ENCODE measurements at regions not wholly inside any gene's neighbourhood (a gene's known extent, or its start where the extent isn't known, plus 50 kb on each side); places are given as distances from the start of the nearest gene placed in this dataset.
"Not testable (repeated sequence)": the region's sequence is repeated elsewhere in the genome, so short reads cannot be mapped to it uniquely, and the experiment has no call there.

DNA sequence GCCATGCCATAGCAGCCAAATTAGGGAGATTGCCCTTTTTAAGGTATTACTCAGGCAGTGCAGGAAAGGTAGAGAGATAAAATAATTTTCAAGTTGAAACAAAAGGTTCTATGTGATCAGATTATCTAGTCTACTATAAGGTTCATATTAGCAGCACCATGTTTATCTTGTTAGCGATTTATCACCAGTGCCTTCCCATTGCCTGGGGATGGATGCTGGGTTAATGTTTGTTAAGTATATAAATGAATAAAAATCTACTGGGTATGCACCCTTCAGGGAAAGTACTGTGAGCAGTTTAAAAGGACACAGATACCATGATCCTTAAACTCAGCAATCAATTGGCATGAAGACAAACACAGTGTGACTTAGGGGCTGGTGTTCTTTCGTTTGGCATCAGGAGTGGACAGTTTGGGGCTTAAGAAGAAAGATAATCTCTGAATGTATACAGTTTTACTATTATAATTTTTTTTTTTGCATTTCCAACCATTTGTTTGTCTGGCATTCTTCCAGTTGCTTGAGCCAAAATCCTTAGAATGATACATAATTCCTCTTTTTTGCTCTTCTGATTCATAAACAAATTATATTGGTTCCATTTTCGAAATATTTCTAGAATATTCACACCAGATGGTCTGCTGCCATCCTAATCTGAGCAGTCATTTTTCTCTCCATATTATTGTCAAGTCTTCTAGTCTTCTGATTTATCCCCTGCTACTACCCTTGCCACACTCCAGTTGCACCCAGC lies 512.8 kb upstream of the SLC8A1 start:
- no peak for DNase-seq

DNA sequence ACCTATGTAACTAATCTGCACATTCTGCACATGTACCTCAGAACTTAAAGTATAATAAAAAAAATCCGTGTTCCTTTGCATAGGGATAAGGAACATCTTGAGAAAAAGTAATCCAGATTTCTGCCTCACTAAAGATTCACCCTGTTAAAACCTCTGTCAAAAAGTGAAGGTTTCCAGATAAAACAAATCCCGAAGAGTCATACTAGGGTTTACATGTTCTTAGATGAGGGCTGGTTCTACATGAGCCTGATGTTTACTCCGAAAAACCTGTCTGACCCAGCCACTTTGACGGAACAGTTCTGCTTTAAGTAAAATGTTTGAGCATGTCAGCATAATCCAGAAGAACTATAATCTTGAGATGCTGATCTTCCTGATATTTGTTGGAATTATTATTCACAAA lies 515.6 kb upstream of the SLC8A1 start:
- DNase-seq, result no peak

DNA sequence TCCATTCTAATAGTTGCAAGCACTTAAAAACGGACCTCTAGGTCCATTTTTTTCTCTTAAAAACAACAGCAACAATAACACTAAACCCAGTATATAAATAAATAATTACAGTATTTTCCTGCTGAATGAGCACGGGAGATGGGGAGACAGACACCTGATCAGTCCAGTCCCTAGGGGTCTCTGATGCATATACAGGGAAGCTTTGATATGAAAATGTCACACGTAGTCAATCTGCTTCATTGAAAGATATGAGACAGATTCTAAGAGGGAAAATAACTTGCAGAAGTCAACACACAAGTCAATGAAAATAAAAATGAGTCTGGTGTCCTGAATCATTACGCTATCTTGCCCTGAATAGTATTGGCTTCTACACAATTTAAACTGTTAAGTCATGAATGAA lies 523.3 kb upstream of the SLC8A1 start:
- no peak for DNase-seq

DNA sequence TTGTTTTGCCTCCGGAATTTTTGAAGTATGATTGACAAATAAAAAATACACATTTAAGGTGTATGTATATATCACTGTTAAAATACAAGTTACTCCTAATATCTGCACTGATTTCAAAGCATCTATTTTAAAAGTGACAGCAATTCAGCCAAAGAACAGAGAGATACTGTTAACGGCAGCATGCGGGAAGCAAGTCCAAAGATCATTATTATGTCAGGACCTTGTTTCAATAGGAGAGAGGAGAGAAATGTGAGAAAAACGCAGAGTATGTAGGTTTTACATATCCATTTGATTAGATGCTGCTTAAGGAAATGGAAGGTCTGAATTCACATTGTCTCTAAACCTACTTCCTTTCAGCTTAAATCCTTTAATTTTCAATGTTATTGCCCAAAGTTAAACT lies 545.5 kb upstream of the SLC8A1 start:
- DNase-seq, result no peak

DNA sequence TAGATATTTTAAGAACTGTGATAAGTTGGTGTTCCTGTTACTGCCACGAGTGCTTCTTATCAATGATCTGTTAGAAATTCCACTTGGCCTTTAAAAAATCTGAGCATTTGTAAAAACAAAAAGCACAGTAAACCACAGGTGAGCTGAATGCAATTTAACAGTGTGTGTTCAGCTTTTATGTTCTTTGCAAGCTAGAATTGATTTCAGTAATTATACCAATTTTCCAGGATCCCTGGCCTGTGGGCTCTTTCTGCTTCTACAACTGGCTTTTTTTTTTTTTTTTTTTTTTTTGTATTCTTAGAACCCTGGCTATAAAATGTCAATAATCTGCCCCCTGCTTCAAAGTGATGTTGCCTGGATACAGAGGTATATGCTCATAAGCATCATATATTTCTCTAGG lies 548.5 kb upstream of the SLC8A1 start:
- no peak for DNase-seq

DNA sequence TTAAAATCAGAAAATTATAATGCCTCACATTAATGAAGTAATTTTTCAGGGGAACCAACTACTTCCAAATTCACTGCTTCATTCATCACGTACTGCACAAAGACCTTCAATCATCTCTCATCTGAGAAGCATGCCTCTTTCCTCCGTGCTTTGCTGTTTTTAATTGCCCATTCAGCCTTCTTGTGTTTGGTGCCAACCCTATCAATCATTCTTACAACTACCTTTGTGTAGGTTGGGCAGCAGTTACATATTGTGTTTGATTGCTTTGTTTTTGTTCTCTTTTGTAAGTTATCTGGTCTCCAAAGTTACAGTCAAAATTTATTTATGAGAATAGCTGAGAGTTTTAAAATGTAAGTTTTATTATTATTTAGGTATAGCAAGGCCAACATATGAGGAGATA lies 549.0 kb upstream of the SLC8A1 start:
- no peak for DNase-seq

DNA sequence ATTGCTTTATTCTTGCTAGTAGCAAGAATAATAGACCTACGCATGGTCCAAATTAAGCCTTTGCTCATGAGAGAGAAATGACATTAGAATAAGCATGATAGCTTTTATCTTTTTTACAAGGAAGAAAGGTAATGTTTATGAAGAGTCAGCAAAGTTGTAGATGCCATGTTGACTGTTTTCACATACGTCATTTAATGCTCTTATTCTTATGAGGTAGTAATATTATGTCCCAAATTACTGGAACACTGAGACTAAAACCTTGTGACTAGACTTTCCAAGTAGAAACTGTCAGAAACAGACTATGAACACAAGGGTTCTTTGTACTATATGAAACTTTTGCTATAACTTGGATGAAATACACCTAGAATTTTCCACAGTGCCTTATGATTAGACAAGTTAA lies 552.8 kb upstream of the SLC8A1 start:
- DNase-seq, result no peak

DNA sequence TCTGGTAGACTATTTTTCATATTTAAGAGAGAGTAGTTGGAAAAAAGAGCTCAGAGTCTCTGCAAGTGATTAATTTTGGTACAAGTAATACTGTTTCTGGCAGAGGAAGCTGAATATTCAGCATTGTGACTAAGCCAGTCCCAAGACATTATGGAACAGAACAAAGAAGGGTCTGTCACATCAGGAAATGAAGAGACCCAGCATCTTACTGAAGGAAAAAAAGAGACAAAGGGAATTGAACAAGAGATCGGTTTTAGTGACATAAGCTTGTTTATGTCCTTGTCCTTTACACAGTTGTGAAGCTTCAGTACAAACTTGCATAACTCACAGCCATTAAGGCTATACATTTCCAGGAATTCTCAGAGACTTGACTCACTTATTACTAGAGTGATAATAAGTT lies 568.5 kb upstream of the SLC8A1 start:
- no peak for DNase-seq

DNA sequence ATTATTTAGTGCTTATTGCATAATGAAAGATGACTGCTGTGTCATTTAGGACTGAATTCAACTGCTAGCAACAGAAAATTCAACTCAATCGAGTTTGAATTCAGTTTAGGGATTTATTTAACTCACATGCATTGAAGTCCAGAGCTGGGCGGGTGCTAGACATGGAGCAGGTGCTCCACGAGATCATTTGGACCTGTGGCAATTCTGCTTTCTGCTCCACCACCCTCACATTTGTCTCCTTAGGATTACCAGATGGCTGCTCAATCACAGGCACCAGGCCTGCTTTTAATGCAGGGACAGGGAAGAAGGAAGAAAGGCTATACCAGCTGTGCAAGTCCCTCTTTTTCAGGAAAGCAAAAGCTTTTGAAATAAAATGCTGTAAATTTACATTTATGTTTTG lies 572.9 kb upstream of the SLC8A1 start:
- DNase-seq, result no peak

DNA sequence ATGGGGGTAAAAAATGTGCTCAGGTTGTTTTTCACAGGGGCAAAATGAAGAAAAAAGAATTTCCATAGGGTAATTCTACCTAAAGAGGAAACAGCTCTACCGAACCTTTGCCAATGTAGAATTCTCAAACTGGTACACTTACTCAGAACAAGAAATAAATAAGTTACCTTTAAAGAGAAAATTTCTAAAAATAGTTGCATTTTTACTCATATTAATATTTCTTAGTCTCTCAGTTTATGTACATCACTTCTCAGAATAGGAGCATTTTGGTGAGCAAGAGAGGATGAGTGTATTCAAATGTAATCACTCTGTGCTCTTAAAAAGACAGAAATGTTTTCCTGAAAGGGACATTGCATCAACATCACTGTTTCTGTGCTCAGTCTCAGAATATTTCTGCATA lies 574.7 kb upstream of the SLC8A1 start:
- no peak for DNase-seq

DNA sequence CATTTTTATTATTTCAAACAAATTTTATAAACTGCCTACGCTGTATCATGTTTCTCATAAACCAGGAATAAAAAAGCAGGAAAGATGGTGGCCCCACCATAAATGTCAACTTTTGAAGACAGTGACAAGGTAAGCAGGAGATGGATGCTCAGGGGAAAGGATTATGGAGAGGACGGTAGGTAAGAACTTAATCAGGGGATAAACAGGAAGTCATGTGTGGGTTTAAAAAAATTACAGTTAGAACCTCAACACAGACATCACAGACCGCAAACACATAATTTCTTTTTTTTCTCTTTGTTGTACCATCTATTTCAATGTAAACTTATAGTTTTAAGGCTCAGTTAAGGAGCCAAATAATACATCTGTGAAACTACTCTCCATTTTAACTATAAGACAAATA lies 575.2 kb upstream of the SLC8A1 start:
- DNase-seq, result no peak

DNA sequence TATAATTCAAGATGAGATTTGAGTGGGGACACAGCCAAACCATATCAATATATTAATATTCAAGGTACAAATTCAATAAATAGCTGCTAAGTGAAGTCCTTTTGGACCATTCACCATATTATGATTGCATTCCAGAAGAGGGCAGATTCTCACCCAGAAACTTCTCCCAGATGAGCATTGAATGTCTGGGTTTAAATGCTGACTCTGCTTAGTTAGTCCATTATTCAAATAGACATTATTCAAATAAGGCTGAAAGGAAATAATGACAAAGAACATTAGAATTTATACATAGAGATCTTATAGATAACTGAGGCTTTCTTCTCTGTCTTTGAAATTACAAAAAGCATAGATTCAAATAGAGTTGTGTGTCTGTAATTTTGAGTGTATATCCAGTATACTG lies 579.4 kb upstream of the SLC8A1 start:
- DNase-seq, result no peak

DNA sequence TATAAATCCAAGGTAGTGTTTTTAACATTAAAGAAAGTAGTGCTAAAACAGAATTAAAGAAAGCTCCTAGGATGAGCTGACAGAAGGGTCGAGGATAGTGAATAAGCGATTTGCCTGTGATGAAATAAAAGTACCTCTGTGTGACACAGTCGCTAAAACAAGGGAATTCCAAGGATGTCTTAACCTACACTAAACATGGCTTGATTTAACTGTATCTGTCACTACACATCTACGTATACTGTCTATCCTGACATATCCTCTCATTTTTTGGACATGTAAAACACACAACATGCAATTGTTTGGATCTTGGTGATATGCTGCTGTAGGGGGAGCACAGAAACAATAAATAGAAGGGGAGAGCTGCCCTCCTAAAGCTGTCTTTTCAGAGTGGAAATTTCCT lies 580.8 kb upstream of the SLC8A1 start:
- no peak for DNase-seq

DNA sequence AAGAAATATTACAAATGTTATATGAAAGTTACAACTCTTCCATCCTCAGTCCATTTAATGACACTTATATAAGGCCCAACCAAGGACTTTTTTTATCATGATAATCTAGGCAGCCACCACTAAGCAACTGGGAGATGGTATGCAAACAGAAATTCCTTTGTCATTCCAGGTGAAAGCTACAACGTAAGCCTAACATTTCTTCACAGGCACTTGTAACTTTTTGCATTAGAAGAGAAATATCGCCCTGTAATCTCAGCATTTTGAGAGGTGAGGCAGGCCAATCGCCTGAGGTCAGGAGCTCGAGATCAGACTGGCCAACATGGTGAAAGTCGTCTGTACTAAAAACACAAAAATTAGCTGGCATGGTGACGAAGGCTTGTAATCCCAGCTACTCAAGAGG lies 581.2 kb upstream of the SLC8A1 start:
- DNase-seq, result no peak

DNA sequence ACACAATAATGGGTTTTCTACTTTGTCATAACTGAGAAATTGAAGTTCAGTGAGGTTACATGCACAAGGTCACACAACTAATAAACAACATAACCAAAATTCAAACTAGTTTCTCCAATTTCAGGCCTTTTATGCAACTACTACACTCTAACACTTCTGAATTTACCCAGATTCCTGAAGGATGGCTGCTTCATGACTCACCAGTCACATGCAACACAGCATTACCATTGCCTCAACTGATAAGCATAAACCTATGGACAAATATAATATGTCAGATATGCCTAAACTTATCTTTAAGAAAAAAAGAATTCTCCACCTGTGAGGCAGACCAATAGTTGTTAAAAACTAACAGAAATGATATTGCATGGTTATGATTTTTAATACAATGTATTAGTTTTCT lies 586.5 kb upstream of the SLC8A1 start:
- no peak for DNase-seq

DNA sequence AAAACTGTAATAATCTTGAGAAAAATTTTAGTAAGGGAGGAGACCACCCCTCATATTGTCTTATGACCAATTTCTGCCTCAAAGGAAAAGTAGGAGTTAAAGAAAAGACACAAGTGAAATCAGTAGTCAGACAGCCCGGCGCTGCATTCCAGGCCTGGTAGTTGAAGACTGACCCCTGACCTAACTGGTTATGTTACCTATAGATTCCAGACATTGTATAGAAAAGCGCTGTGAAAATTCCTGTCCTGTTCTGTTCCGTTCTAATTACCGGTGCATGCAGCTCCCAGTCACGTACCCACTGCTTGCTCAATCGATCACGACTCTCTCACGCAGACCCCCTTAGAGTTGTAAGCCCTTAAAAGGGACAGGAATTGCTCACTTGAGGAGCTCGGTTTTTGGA lies 587.9 kb upstream of the SLC8A1 start:
- DNase-seq, result not testable (repeated sequence)

DNA sequence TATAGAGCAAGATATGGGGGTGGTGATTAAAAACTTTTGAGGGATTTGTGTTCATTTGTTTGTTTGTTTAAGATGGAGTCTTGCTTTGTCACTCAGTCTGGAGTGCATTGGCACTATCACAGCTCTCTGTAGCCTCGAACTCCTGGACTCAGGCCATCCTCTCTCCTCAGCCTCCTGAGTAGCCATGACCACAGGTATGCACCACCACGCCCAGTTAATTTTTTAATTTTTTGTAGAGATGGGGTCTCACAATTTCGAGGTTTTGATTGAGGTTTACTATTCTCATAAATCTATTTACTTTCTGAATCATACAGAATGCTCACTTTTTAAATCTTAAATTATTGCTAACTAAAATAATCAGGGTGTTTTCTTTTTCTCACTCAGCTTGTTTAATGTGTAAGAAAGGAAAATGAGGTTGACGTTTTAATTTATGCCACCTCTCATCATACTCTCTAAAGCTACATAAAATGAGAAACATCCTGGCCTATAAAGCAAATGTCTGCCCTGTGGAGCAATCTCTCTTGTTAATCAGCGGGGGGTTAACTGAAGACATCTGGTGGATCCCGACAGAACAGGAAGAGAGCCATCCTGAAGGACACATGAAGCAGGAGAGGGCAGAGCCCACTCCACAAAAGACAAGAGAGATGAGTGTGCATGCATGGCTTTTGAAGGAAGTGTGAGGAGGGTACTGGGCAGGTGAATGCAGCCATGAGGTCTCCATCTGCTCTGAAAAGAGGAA lies 589.1 kb upstream of the SLC8A1 start:
- no peak for DNase-seq

DNA sequence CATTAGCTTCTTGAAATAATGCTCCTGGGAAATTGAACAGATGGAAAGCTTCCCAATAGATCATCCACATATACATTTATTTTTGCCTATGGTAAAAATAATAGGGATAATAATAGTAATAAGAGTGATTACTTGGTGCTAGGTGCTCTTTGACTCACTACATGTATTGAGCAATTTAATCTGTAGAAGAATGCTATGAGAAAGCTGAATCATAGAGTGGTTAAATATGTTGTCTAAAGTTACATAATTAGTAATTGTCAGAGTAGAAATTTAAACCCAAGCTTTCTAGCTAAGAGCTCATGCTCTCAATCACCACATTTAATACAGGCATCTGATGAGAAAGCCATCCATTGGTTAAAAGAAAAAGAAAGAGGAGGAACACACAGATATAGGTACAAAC lies 590.5 kb upstream of the SLC8A1 start:
- DNase-seq, result no peak

DNA sequence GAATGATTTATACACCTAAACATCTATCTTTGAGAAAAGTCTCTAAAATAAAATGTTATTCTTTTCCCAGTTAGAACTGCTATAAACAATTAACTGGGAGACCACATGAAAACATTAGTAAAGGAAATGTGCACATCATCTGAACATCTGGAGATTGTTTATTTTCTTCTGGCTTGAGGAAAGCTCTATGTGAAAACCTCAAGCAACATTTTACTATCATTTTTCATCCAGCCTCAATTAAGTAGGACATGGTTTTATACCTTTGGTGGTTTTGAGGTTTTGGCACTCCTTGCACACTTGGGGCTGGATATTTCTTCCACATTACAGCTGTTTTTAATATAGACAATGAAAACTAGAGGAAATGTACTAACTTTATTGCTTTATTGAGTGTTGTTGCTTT lies 609.5 kb upstream of the SLC8A1 start:
- no peak for DNase-seq

DNA sequence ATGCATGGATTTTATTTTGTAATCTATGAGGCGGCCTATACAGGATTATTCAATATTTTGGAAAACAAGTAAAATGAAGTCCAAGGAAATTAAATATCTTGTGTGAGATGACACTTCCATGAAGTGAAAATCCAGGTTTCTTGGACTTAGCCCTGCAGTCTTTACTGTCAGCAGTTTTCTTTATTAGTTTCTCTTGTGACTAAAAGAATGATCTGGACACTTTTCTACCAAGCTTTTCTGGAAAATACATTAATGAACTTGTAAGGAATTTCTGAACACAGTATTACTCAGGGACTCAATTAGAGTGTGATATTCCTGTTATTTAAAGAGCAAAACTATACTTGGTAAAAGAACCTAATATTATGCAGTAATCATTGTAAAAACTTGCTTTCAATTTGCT lies 610.4 kb upstream of the SLC8A1 start:
- no peak for DNase-seq

DNA sequence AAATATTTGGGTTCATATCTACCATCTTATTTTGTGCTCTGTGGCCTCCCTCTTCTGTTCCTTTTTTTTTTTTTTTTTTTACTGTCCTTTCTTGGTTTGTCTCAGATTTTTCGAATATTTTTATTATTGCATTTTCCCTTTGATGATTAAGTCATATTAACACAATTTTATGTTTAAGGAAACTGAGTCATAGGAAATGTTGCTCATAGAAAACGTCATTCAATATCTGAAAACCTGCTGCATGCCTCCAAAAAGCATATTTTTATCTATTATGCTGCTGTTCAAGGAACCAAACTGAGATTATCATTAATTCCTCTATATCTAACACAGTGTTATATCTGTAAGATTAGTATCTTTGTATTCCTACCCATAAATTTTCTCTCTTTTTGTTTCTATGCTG lies 614.3 kb upstream of the SLC8A1 start:
- DNase-seq, result no peak

DNA sequence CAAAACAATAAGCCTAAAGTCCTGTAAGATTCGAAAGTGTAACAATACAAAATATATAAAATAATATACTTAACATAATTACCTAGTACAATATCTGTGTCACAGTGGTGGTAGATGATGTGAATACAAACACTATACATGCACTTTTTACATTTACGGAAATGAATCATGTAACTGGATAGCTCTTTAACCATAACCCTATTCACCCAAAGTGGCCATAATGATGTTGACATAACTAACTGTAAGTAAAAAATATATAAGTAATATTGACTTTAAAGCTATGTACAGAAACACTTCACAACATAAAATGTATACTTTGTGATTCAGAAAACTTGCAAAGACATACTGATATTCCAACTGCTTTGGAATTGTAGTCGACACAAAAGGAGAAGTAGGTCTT lies 616.9 kb upstream of the SLC8A1 start:
- no peak for DNase-seq

DNA sequence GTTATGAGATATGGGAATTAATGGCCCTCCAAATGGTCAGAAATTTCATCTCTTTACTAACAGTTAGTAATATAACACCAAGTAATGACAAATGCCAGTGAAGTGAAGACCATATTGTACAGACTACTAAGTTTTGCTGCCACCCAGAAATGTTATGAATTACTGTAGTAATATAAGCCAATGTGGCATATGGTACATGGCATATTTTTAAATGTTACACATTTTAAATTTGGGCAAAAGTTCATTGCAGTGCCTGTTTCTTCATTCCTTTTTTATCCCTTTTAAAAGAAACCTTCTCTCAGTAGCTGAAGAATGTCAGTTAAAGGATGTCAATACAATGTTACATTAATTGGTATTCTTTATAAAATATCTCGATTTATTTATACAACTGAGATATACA lies 626.5 kb upstream of the SLC8A1 start:
- no peak for DNase-seq

DNA sequence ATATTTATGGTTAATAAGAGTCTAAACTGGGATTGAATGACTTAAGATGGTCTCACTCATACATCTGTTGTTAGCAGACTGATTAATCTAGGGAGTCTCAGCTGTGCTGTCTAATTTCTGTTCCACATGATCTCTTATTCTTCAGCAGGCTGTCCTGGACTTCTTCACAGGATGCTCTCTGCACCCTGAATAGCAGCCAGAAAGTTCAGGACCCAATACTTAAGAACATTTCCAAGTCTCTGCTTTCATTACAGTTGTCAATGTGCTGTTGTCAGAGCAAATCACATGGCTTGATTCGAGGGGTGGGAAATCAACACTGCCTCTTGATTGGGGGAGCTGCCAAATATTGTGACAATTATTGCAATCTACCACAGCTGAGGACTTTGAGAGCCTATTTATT lies 627.1 kb upstream of the SLC8A1 start:
- DNase-seq, result no peak

DNA sequence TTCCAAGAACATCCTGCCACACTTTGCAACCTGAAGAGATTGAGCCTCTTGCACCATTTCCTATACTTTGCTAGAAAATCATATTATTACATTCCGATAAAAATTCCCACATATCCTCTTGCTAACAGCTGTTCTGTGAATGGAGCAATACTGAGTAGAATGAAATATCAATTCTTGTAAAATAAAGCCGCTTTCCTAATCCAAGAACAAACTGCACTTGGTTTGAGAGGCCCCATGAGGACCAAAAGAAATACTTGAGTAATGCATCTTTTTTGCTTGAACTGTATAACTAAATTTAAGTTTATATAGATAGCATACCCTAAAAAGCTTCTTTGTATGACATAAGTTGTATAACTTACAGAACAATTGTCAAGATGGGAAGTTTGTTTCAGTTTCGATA lies 632.4 kb upstream of the SLC8A1 start:
- DNase-seq, result no peak

Measured in activated gamma-delta T cell treated with Interleukin-2 at 50 U/mL for 16 hours (primary cell).